ENCODE measurements at regions not wholly inside any gene's neighbourhood (a gene's known extent, or its start where the extent isn't known, plus 50 kb on each side); places are given as distances from the start of the nearest gene placed in this dataset.

GRCh38 chrX:127038065-127038464 lies 218.5 kb downstream of the PRR32 start:
- Histone ChIP-seq H3K9ac (ENCODE audit: low read depth, low read length) (no peak overlapping the region), H3K4me1 (ENCODE audit: insufficient read depth, low read length) (no peaks in the 10 kb centered on the region), H3K27me3 (ENCODE audit: insufficient read depth, low read length) (no peaks in the 10 kb centered on the region), H3K36me3 (ENCODE audit: insufficient read depth, low read depth, low read length) (no peaks in the 10 kb centered on the region), H3K9me3 (ENCODE audit: insufficient read depth, low read depth, low read length) (no peaks in the 10 kb centered on the region), H3K27ac (ENCODE audit: low read length) (no peak overlapping the region), H3K4me3 (ENCODE audit: low read length) (no peak overlapping the region)

GRCh38 chrX:127057891-127058619 lies 238.5 kb downstream of the PRR32 start:
- no peak overlapping the region for H3K27ac ChIP-seq (ENCODE audit: low read length)

GRCh38 chrX:127085939-127086338 lies 266.4 kb downstream of the PRR32 start:
- H3K9me3 ChIP-seq (ENCODE audit: insufficient read depth, low read depth, low read length): no peaks in the 10 kb centered on the region

More at GRCh38 chrX:127057891-127058619, 238.5 kb downstream of the PRR32 start:
- Histone ChIP-seq H3K27me3 (ENCODE audit: insufficient read depth, low read length) (no peaks in the 10 kb centered on the region), H3K36me3 (ENCODE audit: insufficient read depth, low read depth, low read length) (no peaks in the 10 kb centered on the region), H3K9me3 (ENCODE audit: insufficient read depth, low read depth, low read length) (no peaks in the 10 kb centered on the region), H3K4me1 (ENCODE audit: insufficient read depth, low read length) (no peaks in the 10 kb centered on the region), H3K9ac (ENCODE audit: low read depth, low read length) (no peak overlapping the region), H3K4me3 (ENCODE audit: low read length) (no peak overlapping the region)

GRCh38 chrX:127112726-127113125 lies 293.2 kb downstream of the PRR32 start:
- Histone ChIP-seq H3K36me3 (ENCODE audit: insufficient read depth, low read depth, low read length) (no peaks in the 10 kb centered on the region), H3K4me3 (ENCODE audit: low read length) (no peak overlapping the region), H3K27ac (ENCODE audit: low read length) (no peak overlapping the region), H3K9ac (ENCODE audit: low read depth, low read length) (no peak overlapping the region), H3K27me3 (ENCODE audit: insufficient read depth, low read length) (no peaks in the 10 kb centered on the region), H3K9me3 (ENCODE audit: insufficient read depth, low read depth, low read length) (no peaks in the 10 kb centered on the region), H3K4me1 (ENCODE audit: insufficient read depth, low read length) (no peaks in the 10 kb centered on the region)

More at GRCh38 chrX:127085939-127086338, 266.4 kb downstream of the PRR32 start:
- H3K4me3 ChIP-seq (ENCODE audit: low read length): no peak overlapping the region
- no peaks in the 10 kb centered on the region for H3K27me3 ChIP-seq (ENCODE audit: insufficient read depth, low read length)
- H3K4me1 ChIP-seq (ENCODE audit: insufficient read depth, low read length): no peaks in the 10 kb centered on the region
- H3K36me3 ChIP-seq (ENCODE audit: insufficient read depth, low read depth, low read length): no peaks in the 10 kb centered on the region
- no peak overlapping the region for H3K9ac ChIP-seq (ENCODE audit: low read depth, low read length)
- H3K27ac ChIP-seq (ENCODE audit: low read length): no peak overlapping the region

GRCh38 chrX:127124871-127125270 lies 305.3 kb downstream of the PRR32 start:
- Histone ChIP-seq H3K4me1 (ENCODE audit: insufficient read depth, low read length) (no peaks in the 10 kb centered on the region), H3K36me3 (ENCODE audit: insufficient read depth, low read depth, low read length) (no peaks in the 10 kb centered on the region), H3K27me3 (ENCODE audit: insufficient read depth, low read length) (no peaks in the 10 kb centered on the region), H3K4me3 (ENCODE audit: low read length) (no peak overlapping the region), H3K9me3 (ENCODE audit: insufficient read depth, low read depth, low read length) (no peaks in the 10 kb centered on the region), H3K27ac (ENCODE audit: low read length) (no peak overlapping the region), H3K9ac (ENCODE audit: low read depth, low read length) (no peak overlapping the region)

GRCh38 chrX:127128282-127128681 lies 308.8 kb downstream of the PRR32 start:
- H3K36me3 ChIP-seq (ENCODE audit: insufficient read depth, low read depth, low read length): no peaks in the 10 kb centered on the region
- H3K27ac ChIP-seq (ENCODE audit: low read length): no peak overlapping the region
- H3K27me3 ChIP-seq (ENCODE audit: insufficient read depth, low read length): no peaks in the 10 kb centered on the region
- H3K9ac ChIP-seq (ENCODE audit: low read depth, low read length): no peak overlapping the region
- no peak overlapping the region for H3K4me3 ChIP-seq (ENCODE audit: low read length)
- H3K4me1 ChIP-seq (ENCODE audit: insufficient read depth, low read length): no peaks in the 10 kb centered on the region
- H3K9me3 ChIP-seq (ENCODE audit: insufficient read depth, low read depth, low read length): no peaks in the 10 kb centered on the region

GRCh38 chrX:127129510-127129909 lies 310.0 kb downstream of the PRR32 start:
- no peaks in the 10 kb centered on the region for H3K4me1 ChIP-seq (ENCODE audit: insufficient read depth, low read length)
- no peaks in the 10 kb centered on the region for H3K9me3 ChIP-seq (ENCODE audit: insufficient read depth, low read depth, low read length)
- H3K27me3 ChIP-seq (ENCODE audit: insufficient read depth, low read length): no peaks in the 10 kb centered on the region
- no peak overlapping the region for H3K4me3 ChIP-seq (ENCODE audit: low read length)
- no peak overlapping the region for H3K9ac ChIP-seq (ENCODE audit: low read depth, low read length)
- H3K36me3 ChIP-seq (ENCODE audit: insufficient read depth, low read depth, low read length): no peaks in the 10 kb centered on the region
- H3K27ac ChIP-seq (ENCODE audit: low read length): no peak overlapping the region

- Histone ChIP-seq H3K9me3 (ENCODE audit: insufficient read depth, low read depth, low read length) (no peaks in the 10 kb centered on the region), H3K9ac (ENCODE audit: low read depth, low read length) (peak overlapping the region; percentile 53; the same call in 1 of the 2 replicates), H3K27me3 (ENCODE audit: insufficient read depth, low read length) (no peaks in the 10 kb centered on the region), H3K36me3 (ENCODE audit: insufficient read depth, low read depth, low read length) (no peaks in the 10 kb centered on the region), H3K4me3 (ENCODE audit: low read length) (no peak overlapping the region; the same call in 1 of the 2 replicates), H3K27ac (ENCODE audit: low read length) (peak overlapping the region; percentile 57), H3K4me1 (ENCODE audit: insufficient read depth, low read length) (peaks cover 11% of the 10 kb centered on the region; the same call in 1 of the 2 replicates)
These were observed 318.7 kb downstream of the PRR32 start for GRCh38 chrX:127138218-127138617.

GRCh38 chrX:127177966-127178365 lies 358.4 kb downstream of the PRR32 start:
- no peaks in the 10 kb centered on the region; the same call in 1 of the 2 replicates for H3K4me1 ChIP-seq (ENCODE audit: insufficient read depth, low read length)
- no peak overlapping the region for H3K27ac ChIP-seq (ENCODE audit: low read length)
- no peak overlapping the region for H3K4me3 ChIP-seq (ENCODE audit: low read length)
- H3K9me3 ChIP-seq (ENCODE audit: insufficient read depth, low read depth, low read length): no peaks in the 10 kb centered on the region
- H3K27me3 ChIP-seq (ENCODE audit: insufficient read depth, low read length): no peaks in the 10 kb centered on the region
- no peak overlapping the region for H3K9ac ChIP-seq (ENCODE audit: low read depth, low read length)
- no peaks in the 10 kb centered on the region for H3K36me3 ChIP-seq (ENCODE audit: insufficient read depth, low read depth, low read length)

- Histone ChIP-seq H3K36me3 (ENCODE audit: insufficient read depth, low read depth, low read length) (no peaks in the 10 kb centered on the region), H3K27me3 (ENCODE audit: insufficient read depth, low read length) (no peaks in the 10 kb centered on the region), H3K27ac (ENCODE audit: low read length) (no peak overlapping the region), H3K9ac (ENCODE audit: low read depth, low read length) (no peak overlapping the region), H3K4me3 (ENCODE audit: low read length) (no peak overlapping the region), H3K9me3 (ENCODE audit: insufficient read depth, low read depth, low read length) (no peaks in the 10 kb centered on the region), H3K4me1 (ENCODE audit: insufficient read depth, low read length) (no peaks in the 10 kb centered on the region)
These were observed 367.6 kb downstream of the PRR32 start for GRCh38 chrX:127187095-127187494.

GRCh38 chrX:127190381-127190780 lies 370.9 kb downstream of the PRR32 start:
- no peak overlapping the region for H3K9ac ChIP-seq (ENCODE audit: low read depth, low read length)
- H3K4me1 ChIP-seq (ENCODE audit: insufficient read depth, low read length): no peaks in the 10 kb centered on the region
- H3K27ac ChIP-seq (ENCODE audit: low read length): no peak overlapping the region
- H3K9me3 ChIP-seq (ENCODE audit: insufficient read depth, low read depth, low read length): no peaks in the 10 kb centered on the region
- H3K4me3 ChIP-seq (ENCODE audit: low read length): no peak overlapping the region
- no peaks in the 10 kb centered on the region for H3K27me3 ChIP-seq (ENCODE audit: insufficient read depth, low read length)
- H3K36me3 ChIP-seq (ENCODE audit: insufficient read depth, low read depth, low read length): no peaks in the 10 kb centered on the region

- no peak overlapping the region for H3K27ac ChIP-seq (ENCODE audit: low read length)
- H3K4me3 ChIP-seq (ENCODE audit: low read length): no peak overlapping the region
- H3K9me3 ChIP-seq (ENCODE audit: insufficient read depth, low read depth, low read length): no peaks in the 10 kb centered on the region
- no peaks in the 10 kb centered on the region for H3K36me3 ChIP-seq (ENCODE audit: insufficient read depth, low read depth, low read length)
- H3K9ac ChIP-seq (ENCODE audit: low read depth, low read length): no peak overlapping the region
- no peaks in the 10 kb centered on the region for H3K27me3 ChIP-seq (ENCODE audit: insufficient read depth, low read length)
- H3K4me1 ChIP-seq (ENCODE audit: insufficient read depth, low read length): no peaks in the 10 kb centered on the region
These were observed 387.8 kb downstream of the PRR32 start for GRCh38 chrX:127207326-127207725.

Measured in iPS-20b (cell line).